T-helper 1 cell treated with Interleukin-12 subunit alpha and Interleukin-12 subunit beta and Interleukin-4 antibody, amounts not matched to agents 30 μg/mL and 1 μg/mL, for 36 hours (primary cell): ENCODE measurements at regions not wholly inside any gene's neighbourhood (a gene's known extent, or its start where the extent isn't known, plus 50 kb on each side); places are given as distances from the start of the nearest gene placed in this dataset.

Experiments used
- H3K27ac Mint-ChIP-seq: one replicate; pipeline ENCODE4 v1.8.0; 2021; ENCODE audit warnings: mild to moderate bottlenecking, mixed read lengths
- H3K27me3 Mint-ChIP-seq: one replicate; pipeline ENCODE4 v1.8.0; 2021; ENCODE audit warnings: low read depth, mixed read lengths
- H3K36me3 Mint-ChIP-seq: one replicate; pipeline ENCODE4 v1.8.0; 2021; ENCODE audit warnings: low read depth, mixed read lengths
- H3K4me1 Mint-ChIP-seq: one replicate; pipeline ENCODE4 v1.8.0; 2021; ENCODE audit warnings: low read depth, mixed read lengths
- H3K4me3 Mint-ChIP-seq: one replicate; pipeline ENCODE4 v1.8.0; 2021; ENCODE audit warnings: mild to moderate bottlenecking, moderate library complexity, mixed read lengths
- H3K9me3 Mint-ChIP-seq: one replicate; pipeline ENCODE4 v1.8.0; 2021; ENCODE audit warnings: mixed read lengths

DNA sequence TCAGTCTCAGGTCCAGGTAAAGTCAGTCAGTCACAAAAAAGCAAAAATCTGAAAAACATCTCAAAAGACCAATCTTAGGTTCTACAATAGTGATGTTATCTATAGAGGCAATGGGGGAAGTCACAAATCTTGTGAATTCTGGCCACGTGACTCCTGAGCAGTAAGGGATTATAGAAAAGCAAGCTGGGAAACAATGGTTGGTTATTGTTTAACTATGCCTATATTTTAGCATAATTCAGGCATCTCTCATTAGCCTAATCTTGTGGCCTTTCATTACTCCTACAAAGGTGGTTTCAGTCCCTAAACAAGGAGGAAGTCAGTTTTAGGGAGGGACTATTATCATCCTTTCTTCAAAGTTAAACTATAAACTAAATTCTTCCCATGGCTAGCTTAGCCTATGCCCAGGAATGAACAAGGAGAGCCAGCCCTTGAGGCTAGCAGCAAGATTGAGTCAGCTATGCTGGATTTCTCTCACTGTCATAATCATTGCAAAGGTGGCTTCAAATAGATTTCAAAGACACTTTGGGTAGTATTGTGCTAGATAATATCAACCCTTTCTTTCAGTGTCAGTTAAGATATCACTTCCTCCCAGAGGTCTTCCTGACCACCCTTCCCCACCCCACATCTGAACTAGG lies 56.4 kb upstream of the ITGA6 start:
- Mint-ChIP-seq H3K9me3 (peaks cover 16% of the 10 kb centered on the region), H3K27me3 (peaks cover 28% of the 10 kb centered on the region), H3K36me3 (no peaks in the 10 kb centered on the region), H3K4me1 (no peaks in the 10 kb centered on the region), H3K27ac (no peak overlapping the region), H3K4me3 (no peak overlapping the region)

DNA sequence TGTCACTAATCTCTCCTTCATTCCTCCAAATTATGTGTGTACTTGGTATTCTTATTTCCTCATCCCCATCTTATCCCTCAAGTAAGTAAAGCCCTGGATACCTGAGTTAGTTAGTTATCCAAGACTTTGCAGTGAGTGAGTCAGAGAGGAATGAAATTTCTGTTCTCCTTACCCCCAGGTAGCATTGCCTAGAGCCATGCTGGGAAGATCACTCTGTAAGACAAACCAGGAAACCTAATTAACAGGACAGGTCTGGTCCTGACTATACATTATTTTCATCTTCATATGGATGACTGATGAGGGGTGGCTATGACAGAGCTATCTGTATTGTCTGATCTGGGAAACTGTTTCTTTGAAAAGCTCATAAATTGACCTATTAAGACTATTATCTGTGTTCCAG lies 55.0 kb upstream of the ITGA6 start:
- Mint-ChIP-seq H3K27ac (no peak overlapping the region), H3K4me3 (no peak overlapping the region), H3K27me3 (peaks cover 34% of the 10 kb centered on the region), H3K4me1 (no peaks in the 10 kb centered on the region), H3K9me3 (peaks cover 16% of the 10 kb centered on the region), H3K36me3 (no peaks in the 10 kb centered on the region)

DNA sequence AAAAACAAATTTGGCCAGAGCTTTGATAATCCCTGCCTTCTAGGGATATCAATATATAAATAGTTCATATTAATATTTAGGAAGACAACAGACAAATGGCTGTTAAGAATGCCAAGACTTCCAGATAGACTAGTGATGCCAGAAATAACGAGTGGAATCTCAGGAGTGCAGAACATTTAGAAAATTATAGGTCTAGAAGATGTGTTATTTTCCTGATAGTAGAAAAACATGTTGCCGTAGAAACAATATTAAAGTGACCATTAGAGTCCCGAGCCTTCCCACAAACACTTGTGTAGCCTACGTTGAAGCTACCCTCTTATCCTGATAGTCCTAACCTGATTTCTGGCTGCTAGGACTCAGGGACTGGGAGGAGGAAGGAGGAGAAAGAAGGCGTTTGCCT lies 54.3 kb upstream of the ITGA6 start:
- H3K27ac Mint-ChIP-seq, result no peak overlapping the region
- H3K4me1 Mint-ChIP-seq, result no peaks in the 10 kb centered on the region
- H3K4me3 Mint-ChIP-seq, result no peak overlapping the region
- H3K27me3 Mint-ChIP-seq, result peaks cover 34% of the 10 kb centered on the region
- H3K36me3 Mint-ChIP-seq, result no peaks in the 10 kb centered on the region
- peaks cover 15% of the 10 kb centered on the region for H3K9me3 Mint-ChIP-seq

DNA sequence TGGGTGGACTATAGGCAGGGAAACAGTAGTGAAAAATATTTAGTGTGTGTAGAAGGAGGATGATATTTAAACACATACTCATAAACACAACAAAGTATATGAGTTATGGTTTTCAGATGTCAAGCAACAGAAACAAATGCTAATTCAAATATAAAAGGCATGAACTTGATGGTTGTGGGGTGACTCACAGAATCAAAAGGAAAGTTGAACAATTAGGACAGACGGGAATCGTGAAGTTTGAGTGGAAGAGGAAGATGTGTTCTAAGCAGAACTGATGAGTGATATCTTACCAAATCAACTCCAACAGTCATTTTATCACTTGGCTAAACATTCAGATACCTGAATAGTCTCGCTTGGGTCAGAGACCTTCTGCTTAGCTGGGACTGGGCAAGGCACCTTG lies 53.6 kb upstream of the ITGA6 start:
- H3K27ac Mint-ChIP-seq, result no peak overlapping the region
- peaks cover 34% of the 10 kb centered on the region for H3K27me3 Mint-ChIP-seq
- H3K4me3 Mint-ChIP-seq, result no peak overlapping the region
- no peaks in the 10 kb centered on the region for H3K4me1 Mint-ChIP-seq
- peaks cover 15% of the 10 kb centered on the region for H3K9me3 Mint-ChIP-seq
- H3K36me3 Mint-ChIP-seq, result no peaks in the 10 kb centered on the region

DNA sequence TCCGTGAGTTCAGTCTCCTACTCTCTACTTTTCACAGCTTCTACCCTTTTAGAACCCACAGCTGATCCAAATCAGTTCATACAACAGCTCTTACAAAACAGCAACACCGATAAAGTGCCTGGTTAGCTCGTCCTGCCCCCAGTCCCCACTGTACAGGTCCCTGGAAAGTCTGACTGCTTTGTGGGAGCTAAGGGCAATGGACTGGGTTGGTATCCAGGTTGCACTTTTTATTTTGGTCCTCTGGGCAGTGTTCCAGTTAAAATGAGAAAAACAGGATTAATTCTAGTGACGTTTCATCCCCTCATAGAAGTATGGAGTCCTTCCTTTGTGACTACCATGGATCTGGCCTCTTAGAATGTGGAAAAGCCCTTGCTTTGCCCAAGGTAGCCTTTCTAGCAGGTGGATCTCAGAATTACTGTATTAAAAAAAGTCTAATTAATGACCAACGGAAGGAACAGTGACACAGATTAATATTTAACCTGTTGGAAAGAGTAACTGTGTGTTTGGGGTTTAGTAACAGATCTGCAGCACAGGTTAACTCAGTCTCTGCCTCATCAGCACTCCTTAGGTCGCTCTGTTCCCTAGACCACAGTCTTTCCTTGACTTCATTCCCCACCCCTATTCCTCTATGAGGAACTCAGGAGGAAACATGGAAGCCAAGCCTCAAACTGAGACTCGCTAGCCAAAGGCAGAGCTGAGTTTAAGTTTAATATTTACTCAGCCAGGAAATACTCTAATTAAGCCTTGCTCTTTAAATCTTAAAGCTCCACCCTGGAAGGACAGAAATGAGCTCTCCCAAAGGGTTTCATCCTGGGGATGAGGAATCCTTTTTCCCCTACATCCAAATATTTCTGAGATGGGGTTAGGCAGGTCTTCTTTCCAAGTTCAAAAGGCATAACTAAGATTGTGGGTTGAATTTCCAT lies 52.8 kb upstream of the ITGA6 start:
- Mint-ChIP-seq H3K36me3 (peaks cover 3% of the 10 kb centered on the region), H3K9me3 (peaks cover 15% of the 10 kb centered on the region), H3K4me1 (no peaks in the 10 kb centered on the region), H3K4me3 (no peak overlapping the region), H3K27ac (no peak overlapping the region), H3K27me3 (peaks cover 34% of the 10 kb centered on the region)

DNA sequence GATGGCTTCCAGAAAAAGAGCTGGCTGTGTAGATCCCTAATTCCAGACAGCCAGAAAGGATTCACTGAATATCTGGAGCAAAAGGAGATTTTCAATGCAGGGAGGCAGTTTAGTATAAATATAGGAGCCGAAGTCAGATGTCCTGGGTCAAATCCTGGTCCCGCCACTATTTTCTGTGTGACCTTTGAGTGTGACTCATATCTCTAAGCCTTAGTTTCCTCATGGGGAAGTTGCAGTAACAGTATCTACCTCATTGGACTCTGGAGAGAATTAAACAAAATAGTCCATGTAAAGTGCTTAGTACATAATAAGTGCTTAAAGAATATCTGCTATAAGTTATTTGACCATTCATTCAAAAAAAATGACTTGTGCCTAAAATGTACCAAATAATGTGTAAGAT lies 52.1 kb upstream of the ITGA6 start:
- peaks cover 3% of the 10 kb centered on the region for H3K36me3 Mint-ChIP-seq
- H3K27ac Mint-ChIP-seq, result no peak overlapping the region
- H3K27me3 Mint-ChIP-seq, result peaks cover 34% of the 10 kb centered on the region
- H3K9me3 Mint-ChIP-seq, result peaks cover 15% of the 10 kb centered on the region
- H3K4me3 Mint-ChIP-seq, result no peak overlapping the region
- H3K4me1 Mint-ChIP-seq, result no peaks in the 10 kb centered on the region

DNA sequence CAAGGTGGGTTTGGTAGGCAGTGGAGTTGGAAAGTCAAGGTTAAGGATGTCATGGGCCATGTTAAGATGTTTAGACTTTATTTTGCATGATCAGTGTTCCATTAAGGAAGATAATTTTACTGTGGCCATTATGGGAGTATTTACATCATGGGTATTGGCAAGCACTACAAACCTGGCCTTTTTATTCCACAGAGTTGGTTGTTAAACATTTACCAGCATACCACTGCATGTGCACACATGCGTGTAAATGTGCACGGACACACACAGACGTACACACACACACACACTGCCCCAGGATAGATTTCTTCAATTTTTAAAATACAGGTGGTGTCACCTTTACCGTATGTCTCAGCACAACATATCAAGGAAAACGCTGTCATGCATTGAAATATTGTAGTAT lies 51.4 kb upstream of the ITGA6 start:
- peaks cover 29% of the 10 kb centered on the region for H3K27me3 Mint-ChIP-seq
- peaks cover 6% of the 10 kb centered on the region for H3K36me3 Mint-ChIP-seq
- no peak overlapping the region for H3K4me3 Mint-ChIP-seq

DNA sequence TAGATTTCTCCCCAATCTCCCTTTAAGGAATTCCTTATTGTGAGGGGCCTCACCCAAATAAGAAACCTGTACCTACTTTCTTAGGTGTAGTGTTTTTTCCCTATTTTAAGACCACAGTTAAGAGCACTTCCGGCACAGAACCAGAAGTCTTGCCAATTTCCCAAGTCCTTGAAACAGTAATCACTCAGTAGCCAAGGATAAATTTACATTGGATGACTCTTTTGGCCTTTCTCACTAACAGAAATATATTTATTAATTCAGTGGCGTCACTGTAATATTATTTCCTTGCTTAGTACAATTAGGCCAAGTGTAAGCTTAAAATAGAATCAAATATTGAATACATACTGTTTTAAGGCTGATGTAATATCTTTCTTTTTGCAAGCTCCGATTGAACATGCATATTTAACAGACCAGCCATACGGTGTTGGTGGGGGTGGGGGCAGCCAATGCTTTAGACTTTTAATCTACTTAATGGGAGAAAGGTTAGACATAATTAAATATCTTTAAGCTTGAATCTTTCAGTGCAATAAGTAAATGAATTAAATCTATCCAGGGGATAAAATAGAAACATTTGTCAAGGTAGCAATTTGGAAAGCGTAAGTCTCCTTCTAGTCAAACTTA lies 50.8 kb upstream of the ITGA6 start:
- H3K4me3 Mint-ChIP-seq, result no peak overlapping the region
- H3K27me3 Mint-ChIP-seq, result peaks cover 29% of the 10 kb centered on the region
- peaks cover 6% of the 10 kb centered on the region for H3K36me3 Mint-ChIP-seq
- no peaks in the 10 kb centered on the region for H3K4me1 Mint-ChIP-seq
- peaks cover 16% of the 10 kb centered on the region for H3K9me3 Mint-ChIP-seq
- no peak overlapping the region for H3K27ac Mint-ChIP-seq

More for the DNA sequence above, 51.4 kb upstream of the ITGA6 start:
- H3K4me1 Mint-ChIP-seq, result no peaks in the 10 kb centered on the region
- no peak overlapping the region for H3K27ac Mint-ChIP-seq
- peaks cover 16% of the 10 kb centered on the region for H3K9me3 Mint-ChIP-seq

DNA sequence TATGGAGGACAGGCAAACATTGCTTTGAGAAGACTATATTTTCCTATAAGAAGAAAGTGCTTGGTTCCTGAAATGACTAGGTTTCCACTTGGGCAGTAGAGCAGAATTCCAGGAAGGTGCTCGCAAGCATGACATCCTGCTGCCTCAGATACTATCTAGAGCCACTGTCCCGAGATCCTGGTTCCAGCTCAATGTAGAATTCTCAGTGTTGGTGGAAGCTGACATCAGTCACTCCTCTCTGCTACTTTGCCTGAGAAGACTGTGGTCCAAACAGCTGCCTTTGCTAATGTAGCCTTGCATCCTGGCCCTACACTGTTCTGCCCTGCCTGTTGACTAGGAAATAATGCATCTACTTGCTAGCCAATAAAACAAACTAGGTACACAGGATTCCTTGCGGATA lies 50.0 kb upstream of the ITGA6 start:
- peaks cover 6% of the 10 kb centered on the region for H3K36me3 Mint-ChIP-seq
- no peak overlapping the region for H3K4me3 Mint-ChIP-seq
- H3K27ac Mint-ChIP-seq, result no peak overlapping the region

More for the DNA sequence above, 50.0 kb upstream of the ITGA6 start:
- Mint-ChIP-seq H3K9me3 (peaks cover 16% of the 10 kb centered on the region), H3K4me1 (no peaks in the 10 kb centered on the region), H3K27me3 (peaks cover 27% of the 10 kb centered on the region)
